HepG2 (cell line): ENCODE measurements at regions not wholly inside any gene's neighbourhood (a gene's known extent, or its start where the extent isn't known, plus 50 kb on each side); places are given as distances from the start of the nearest gene placed in this dataset.

Experiments used
- AKNA ChIP-seq: sonication (generic); formaldehyde crosslinking; IDR thresholded peaks from 2 replicates; pipeline ENCODE4 v1.4.0; 2020; ENCODE audit warnings: missing genetic modification reagents, borderline replicate concordance
- GRHL1 ChIP-seq: sonication (generic); formaldehyde crosslinking; conservative IDR thresholded peaks from 2 replicates; pipeline ENCODE4 v1.8.0; 2022; ENCODE audit warnings: missing genetic modification reagents
- HMGXB3 ChIP-seq: sonication (generic); formaldehyde crosslinking; IDR thresholded peaks from 2 replicates; pipeline ENCODE4 v1.4.0; 2020; ENCODE audit warnings: missing genetic modification reagents, borderline replicate concordance
- MED1 ChIP-seq: sonication (generic); formaldehyde crosslinking; IDR thresholded peaks from 2 replicates; pipeline ENCODE4 v1.4.0; 2020; ENCODE audit warnings: missing genetic modification reagents
- NR2F1 ChIP-seq, 2 experiments: fragments of 450-650 bp in 1 of 2; formaldehyde crosslinking in 1 of 2; IDR thresholded peaks; 2 replicates each; pipeline versions ENCODE4 v1.5.0 to v1.6.1; 2016 to 2020; ENCODE audit warnings: mild to moderate bottlenecking in 1 of 2, missing compliant biosample characterization in 1 of 2, missing genetic modification reagents in 1 of 2, moderate library complexity in 1 of 2
- THYN1 ChIP-seq: sonication (generic); formaldehyde crosslinking; IDR thresholded peaks from 2 replicates; pipeline ENCODE4 v1.8.1; 2023; ENCODE audit warnings: low read depth, mild to moderate bottlenecking, moderate library complexity, missing genetic modification reagents, borderline replicate concordance
- ZNF3 ChIP-seq: IDR thresholded peaks from 2 replicates; pipeline ENCODE4 v1.7.0; 2017; ENCODE audit warnings: inconsistent platforms
- ZNF563 ChIP-seq: sonication (generic); formaldehyde crosslinking; IDR thresholded peaks from 2 replicates; pipeline ENCODE4 v1.8.0; 2022; ENCODE audit warnings: mild to moderate bottlenecking, moderate library complexity, missing genetic modification reagents

- TF ChIP-seq HMGXB3: no peak
- TF ChIP-seq AKNA (CRISPR knock-in tag): no peak
- no peak for TF ChIP-seq NR2F1 (CRISPR knock-in tag; IDR thresholded peaks at IDR 0.05)
- TF ChIP-seq ZNF3: no peak
- TF ChIP-seq ZNF563 (CRISPR knock-in tag): no peak
- no peak for TF ChIP-seq MED1 (CRISPR knock-in tag)
- no peak for TF ChIP-seq THYN1 (CRISPR knock-in tag)
- TF ChIP-seq GRHL1 (CRISPR knock-in tag): no peak
- TF ChIP-seq, all 625 proteins: peak for 0
Observed at GRCh38 chr6:67459556-67459955, 1175.5 kb upstream of the ADGRB3 start (continued).
